ENCODE measurements at regions not wholly inside any gene's neighbourhood (a gene's known extent, or its start where the extent isn't known, plus 50 kb on each side); places are given as distances from the start of the nearest gene placed in this dataset.

- no peaks in the 10 kb centered on the region for H3K27me3 ChIP-seq (ENCODE audit: control insufficient read depth in 2 of 2, insufficient read depth in 1 of 2, low read length in 1 of 2)
- H3K4me3 ChIP-seq (ENCODE audit: low read length in 2 of 2) = no peak overlapping the region
- 93% methylated on average over 3 of the region's 3 CpGs for WGBS
- H3K9me3 ChIP-seq (ENCODE audit: control insufficient read depth in 2 of 2, insufficient read depth in 1 of 2, low read length in 1 of 2) = no peaks in the 10 kb centered on the region
- no peaks in the 10 kb centered on the region for H3K36me3 ChIP-seq (ENCODE audit: control insufficient read depth in 2 of 2, insufficient read depth in 2 of 2, low read length in 1 of 2)
- H3K4me1 ChIP-seq (ENCODE audit: control insufficient read depth in 2 of 2, insufficient read depth in 2 of 2, low read length in 2 of 2) = no peaks in the 10 kb centered on the region
- H3K27ac ChIP-seq (ENCODE audit: low read depth in 1 of 2, low read length in 1 of 2) = no peak overlapping the region
- no peak for DNase-seq (ENCODE audit: low read depth in 6 of 9, low spot score in 9 of 9)
Measured at GRCh38 chr3:25273582-25274171, 154.4 kb upstream of the RARB start.

DNA sequence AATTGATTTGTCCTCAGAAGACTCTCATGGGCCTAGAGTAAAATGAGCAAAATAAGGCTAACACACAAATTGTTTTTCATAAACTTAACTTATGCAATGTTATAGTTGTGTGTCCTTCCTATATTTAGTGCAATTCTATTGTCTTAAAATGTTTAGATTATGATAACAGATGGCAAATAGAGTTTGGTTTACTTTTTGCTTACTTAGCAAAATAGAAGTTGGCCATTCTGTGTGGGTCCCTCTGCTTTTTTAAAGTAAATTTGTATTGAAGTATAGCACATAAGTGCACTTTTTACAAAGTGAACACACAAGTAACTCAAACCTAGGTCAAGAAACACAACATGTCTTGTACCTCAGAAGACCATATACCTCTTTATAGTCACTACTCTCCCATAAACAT lies 150.6 kb upstream of the RARB start:
- H3K4me1 ChIP-seq (ENCODE audit: control insufficient read depth in 2 of 2, insufficient read depth in 2 of 2, low read length in 2 of 2) = no peaks in the 10 kb centered on the region
- no peaks in the 10 kb centered on the region for H3K36me3 ChIP-seq (ENCODE audit: control insufficient read depth in 2 of 2, insufficient read depth in 2 of 2, low read length in 1 of 2)
- no peak overlapping the region for H3K4me3 ChIP-seq (ENCODE audit: low read length in 2 of 2)
- no peak for DNase-seq (ENCODE audit: low read depth in 6 of 9, low spot score in 9 of 9)
- no peaks in the 10 kb centered on the region for H3K9me3 ChIP-seq (ENCODE audit: control insufficient read depth in 2 of 2, insufficient read depth in 1 of 2, low read length in 1 of 2)
- no peak overlapping the region for H3K27ac ChIP-seq (ENCODE audit: low read depth in 1 of 2, low read length in 1 of 2)
- H3K27me3 ChIP-seq (ENCODE audit: control insufficient read depth in 2 of 2, insufficient read depth in 1 of 2, low read length in 1 of 2) = no peaks in the 10 kb centered on the region

DNA sequence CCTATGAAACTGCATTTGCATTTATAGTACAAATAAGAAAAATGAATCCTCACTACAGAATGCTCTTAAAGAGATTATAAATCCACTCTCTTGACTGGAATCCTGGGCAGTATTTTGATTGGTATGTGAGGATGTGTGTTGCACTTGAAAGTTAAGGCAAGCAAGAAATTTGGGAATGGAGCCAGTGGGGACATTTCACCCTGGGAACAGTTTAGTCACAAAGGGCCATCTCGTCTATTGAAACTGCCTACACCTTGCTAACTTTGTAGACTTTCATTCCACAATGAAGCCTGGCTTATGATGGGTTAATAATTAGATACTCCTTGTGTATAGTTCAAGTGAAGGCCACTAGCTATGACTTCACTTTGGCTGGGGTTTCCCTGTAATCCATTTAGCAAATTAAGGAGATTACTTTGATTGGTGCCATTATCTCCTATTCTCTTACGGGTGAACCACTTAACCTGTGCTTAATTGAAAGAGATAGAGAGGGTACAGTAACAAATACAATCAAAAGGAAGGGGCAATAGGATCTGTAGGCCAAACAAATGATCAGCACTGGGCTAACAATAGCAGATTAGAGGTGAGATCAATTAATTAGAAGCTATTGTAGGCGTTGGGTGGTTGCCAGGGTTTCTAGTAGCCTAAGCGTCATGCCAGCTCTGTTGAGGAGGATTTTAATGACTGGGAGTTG lies 146.9 kb upstream of the RARB start:
- H3K27me3 ChIP-seq (ENCODE audit: control insufficient read depth in 2 of 2, insufficient read depth in 1 of 2, low read length in 1 of 2) = no peaks in the 10 kb centered on the region
- H3K9me3 ChIP-seq (ENCODE audit: control insufficient read depth in 2 of 2, insufficient read depth in 1 of 2, low read length in 1 of 2) = no peaks in the 10 kb centered on the region
- no peak for DNase-seq (ENCODE audit: low read depth in 6 of 9, low spot score in 9 of 9)
- no peaks in the 10 kb centered on the region for H3K36me3 ChIP-seq (ENCODE audit: control insufficient read depth in 2 of 2, insufficient read depth in 2 of 2, low read length in 1 of 2)
- no peak overlapping the region for H3K27ac ChIP-seq (ENCODE audit: low read depth in 1 of 2, low read length in 1 of 2)
- H3K4me1 ChIP-seq (ENCODE audit: control insufficient read depth in 2 of 2, insufficient read depth in 2 of 2, low read length in 2 of 2) = no peaks in the 10 kb centered on the region
- H3K4me3 ChIP-seq (ENCODE audit: low read length in 2 of 2) = no peak overlapping the region
- 94% methylated on average over 4 of the region's 4 CpGs for WGBS

DNA sequence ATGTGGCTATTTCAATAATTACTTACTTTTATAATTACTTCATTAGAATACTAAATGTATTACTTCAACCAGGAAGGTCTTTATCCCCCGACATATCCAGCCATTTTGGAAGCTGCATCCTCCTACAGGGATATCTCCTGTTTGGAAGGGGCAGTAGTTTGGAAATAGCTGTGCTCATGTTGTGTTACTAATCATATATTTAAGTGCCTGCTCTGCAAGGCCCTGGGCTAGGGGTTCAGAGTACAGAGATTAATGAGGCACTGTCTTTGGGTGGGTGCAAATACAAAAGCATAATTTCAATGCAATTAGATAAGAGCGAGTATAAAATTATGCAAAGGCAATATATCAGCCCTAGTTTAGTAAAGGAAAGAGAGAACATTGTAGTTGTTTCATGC lies 146.3 kb upstream of the RARB start:
- Histone ChIP-seq H3K4me1 (ENCODE audit: control insufficient read depth in 2 of 2, insufficient read depth in 2 of 2, low read length in 2 of 2) (no peaks in the 10 kb centered on the region), H3K4me3 (ENCODE audit: low read length in 2 of 2) (no peak overlapping the region), H3K36me3 (ENCODE audit: control insufficient read depth in 2 of 2, insufficient read depth in 2 of 2, low read length in 1 of 2) (no peaks in the 10 kb centered on the region), H3K9me3 (ENCODE audit: control insufficient read depth in 2 of 2, insufficient read depth in 1 of 2, low read length in 1 of 2) (no peaks in the 10 kb centered on the region), H3K27ac (ENCODE audit: low read depth in 1 of 2, low read length in 1 of 2) (no peak overlapping the region), H3K27me3 (ENCODE audit: control insufficient read depth in 2 of 2, insufficient read depth in 1 of 2, low read length in 1 of 2) (no peaks in the 10 kb centered on the region)
- no peak for DNase-seq (ENCODE audit: low read depth in 6 of 9, low spot score in 9 of 9)
- 96% methylated on average over 2 of the region's 2 CpGs for WGBS

GRCh38 chr3:25283613-25284012 lies 144.4 kb upstream of the RARB start:
- Histone ChIP-seq H3K9me3 (ENCODE audit: control insufficient read depth in 2 of 2, insufficient read depth in 1 of 2, low read length in 1 of 2) (no peaks in the 10 kb centered on the region), H3K4me1 (ENCODE audit: control insufficient read depth in 2 of 2, insufficient read depth in 2 of 2, low read length in 2 of 2) (no peaks in the 10 kb centered on the region), H3K4me3 (ENCODE audit: low read length in 2 of 2) (no peak overlapping the region), H3K27me3 (ENCODE audit: control insufficient read depth in 2 of 2, insufficient read depth in 1 of 2, low read length in 1 of 2) (no peaks in the 10 kb centered on the region), H3K27ac (ENCODE audit: low read depth in 1 of 2, low read length in 1 of 2) (no peak overlapping the region), H3K36me3 (ENCODE audit: control insufficient read depth in 2 of 2, insufficient read depth in 2 of 2, low read length in 1 of 2) (no peaks in the 10 kb centered on the region)
- 97% methylated on average over 3 of the region's 3 CpGs for WGBS
- no peak for DNase-seq (ENCODE audit: low read depth in 6 of 9, low spot score in 9 of 9)

- Histone ChIP-seq H3K27ac (ENCODE audit: low read depth in 1 of 2, low read length in 1 of 2) (no peak overlapping the region), H3K4me1 (ENCODE audit: control insufficient read depth in 2 of 2, insufficient read depth in 2 of 2, low read length in 2 of 2) (no peaks in the 10 kb centered on the region), H3K27me3 (ENCODE audit: control insufficient read depth in 2 of 2, insufficient read depth in 1 of 2, low read length in 1 of 2) (no peaks in the 10 kb centered on the region), H3K4me3 (ENCODE audit: low read length in 2 of 2) (no peak overlapping the region), H3K9me3 (ENCODE audit: control insufficient read depth in 2 of 2, insufficient read depth in 1 of 2, low read length in 1 of 2) (no peaks in the 10 kb centered on the region), H3K36me3 (ENCODE audit: control insufficient read depth in 2 of 2, insufficient read depth in 2 of 2, low read length in 1 of 2) (no peaks in the 10 kb centered on the region)
- no peak for DNase-seq (ENCODE audit: low read depth in 6 of 9, low spot score in 9 of 9)
Measured at GRCh38 chr3:25284249-25284648, 143.8 kb upstream of the RARB start.

DNA sequence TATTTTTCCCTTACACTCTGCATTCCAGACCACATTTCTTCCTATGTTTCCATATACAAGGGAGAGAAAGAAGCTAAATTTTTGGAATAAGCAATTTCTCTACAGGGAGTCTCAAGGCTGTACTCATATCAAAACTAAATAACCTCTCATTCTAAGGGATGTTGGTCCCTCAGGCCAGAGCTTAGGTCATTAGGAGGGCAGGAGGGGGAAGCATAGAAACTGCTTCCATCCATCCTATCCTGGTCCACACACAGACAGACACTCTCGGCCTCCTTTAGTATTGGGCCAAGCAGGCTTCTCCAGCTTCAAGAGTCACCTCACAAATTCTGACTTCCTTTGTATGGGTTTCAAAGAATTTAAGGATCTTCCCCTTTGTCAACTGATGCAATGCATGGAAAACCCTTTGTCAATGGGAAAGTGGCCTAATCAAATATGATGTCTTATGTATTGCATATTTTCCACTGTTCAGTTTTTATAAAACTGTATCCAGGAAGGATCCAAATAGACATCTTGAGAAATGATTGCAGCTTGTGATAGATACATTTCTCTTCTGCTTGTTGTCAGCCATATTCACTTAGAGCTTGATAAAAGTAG lies 140.7 kb upstream of the RARB start:
- no peaks in the 10 kb centered on the region for H3K36me3 ChIP-seq (ENCODE audit: control insufficient read depth in 2 of 2, insufficient read depth in 2 of 2, low read length in 1 of 2)
- H3K27me3 ChIP-seq (ENCODE audit: control insufficient read depth in 2 of 2, insufficient read depth in 1 of 2, low read length in 1 of 2) = no peaks in the 10 kb centered on the region
- H3K27ac ChIP-seq (ENCODE audit: low read depth in 1 of 2, low read length in 1 of 2) = no peak overlapping the region
- DNase-seq (ENCODE audit: low read depth in 6 of 9, low spot score in 9 of 9) = no peak
- H3K9me3 ChIP-seq (ENCODE audit: control insufficient read depth in 2 of 2, insufficient read depth in 1 of 2, low read length in 1 of 2) = no peaks in the 10 kb centered on the region
- H3K4me1 ChIP-seq (ENCODE audit: control insufficient read depth in 2 of 2, insufficient read depth in 2 of 2, low read length in 2 of 2) = peaks cover 0 to 9% of the 10 kb centered on the region in 2 donors
- H3K4me3 ChIP-seq (ENCODE audit: low read length in 2 of 2) = no peak overlapping the region
- 96% methylated on average over 1 of the region's 1 CpG for WGBS

DNA sequence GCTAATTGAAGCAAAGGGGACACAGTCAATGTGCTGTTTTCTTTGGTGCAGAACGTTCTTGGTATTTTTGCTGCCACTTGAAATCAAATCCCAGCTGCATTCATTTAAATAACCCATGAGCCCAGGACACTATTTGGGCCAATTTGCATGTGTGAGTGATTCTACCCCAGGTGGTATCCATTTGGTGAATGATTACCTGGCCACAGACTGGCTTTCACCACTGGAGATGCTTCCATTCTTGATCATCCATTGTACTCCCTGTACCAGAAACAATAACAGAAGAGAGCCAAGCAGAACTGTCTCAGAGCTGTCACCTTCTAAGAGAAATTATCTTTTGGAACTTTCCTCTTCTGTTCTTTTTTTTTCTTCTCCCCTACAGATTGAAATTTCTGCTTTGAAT lies 139.7 kb upstream of the RARB start:
- H3K4me3 ChIP-seq (ENCODE audit: low read length in 2 of 2) = no peak overlapping the region
- 56% methylated on average over 1 of the region's 1 CpG for WGBS

DNA sequence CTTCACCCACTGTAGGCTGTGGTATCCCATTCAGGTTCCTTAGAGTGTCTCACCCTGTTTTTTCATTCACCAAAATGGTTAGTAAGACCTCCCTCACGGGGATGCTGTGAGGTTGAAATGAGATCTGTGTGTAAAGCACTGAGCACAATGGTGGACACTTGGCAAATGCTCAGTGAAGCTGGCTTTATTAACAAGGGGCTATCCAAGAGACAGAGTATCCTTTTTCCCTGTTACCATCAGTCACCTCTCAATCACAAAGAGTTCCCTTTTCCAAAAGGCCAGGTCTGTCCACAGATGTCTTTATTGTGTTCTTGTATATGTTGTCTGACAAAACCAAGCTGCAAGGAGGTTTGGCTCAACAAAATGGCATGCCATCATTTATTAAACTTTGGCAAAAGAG lies 138.9 kb upstream of the RARB start:
- Histone ChIP-seq H3K27ac (ENCODE audit: low read depth in 1 of 2, low read length in 1 of 2) (no peak overlapping the region), H3K4me1 (ENCODE audit: control insufficient read depth in 2 of 2, insufficient read depth in 2 of 2, low read length in 2 of 2) (peaks cover 0 to 19% of the 10 kb centered on the region in 2 donors), H3K36me3 (ENCODE audit: control insufficient read depth in 2 of 2, insufficient read depth in 2 of 2, low read length in 1 of 2) (no peaks in the 10 kb centered on the region), H3K27me3 (ENCODE audit: control insufficient read depth in 2 of 2, insufficient read depth in 1 of 2, low read length in 1 of 2) (no peaks in the 10 kb centered on the region), H3K4me3 (ENCODE audit: low read length in 2 of 2) (no peak overlapping the region), H3K9me3 (ENCODE audit: control insufficient read depth in 2 of 2, insufficient read depth in 1 of 2, low read length in 1 of 2) (no peaks in the 10 kb centered on the region)
- WGBS = 84% methylated on average over 1 of the region's 1 CpG
- DNase-seq (ENCODE audit: low read depth in 6 of 9, low spot score in 9 of 9) = no peak

More for the DNA sequence above, 139.7 kb upstream of the RARB start:
- Histone ChIP-seq H3K27me3 (ENCODE audit: control insufficient read depth in 2 of 2, insufficient read depth in 1 of 2, low read length in 1 of 2) (no peaks in the 10 kb centered on the region), H3K9me3 (ENCODE audit: control insufficient read depth in 2 of 2, insufficient read depth in 1 of 2, low read length in 1 of 2) (no peaks in the 10 kb centered on the region), H3K36me3 (ENCODE audit: control insufficient read depth in 2 of 2, insufficient read depth in 2 of 2, low read length in 1 of 2) (no peaks in the 10 kb centered on the region), H3K4me1 (ENCODE audit: control insufficient read depth in 2 of 2, insufficient read depth in 2 of 2, low read length in 2 of 2) (peaks cover 0 to 16% of the 10 kb centered on the region in 2 donors), H3K27ac (ENCODE audit: low read depth in 1 of 2, low read length in 1 of 2) (no peak overlapping the region)
- DNase-seq (ENCODE audit: low read depth in 6 of 9, low spot score in 9 of 9) = no peak

All from thymus (tissue), 11 donors.